ENCODE measurements at regions not wholly inside any gene's neighbourhood (a gene's known extent, or its start where the extent isn't known, plus 50 kb on each side); places are given as distances from the start of the nearest gene placed in this dataset.

DNA sequence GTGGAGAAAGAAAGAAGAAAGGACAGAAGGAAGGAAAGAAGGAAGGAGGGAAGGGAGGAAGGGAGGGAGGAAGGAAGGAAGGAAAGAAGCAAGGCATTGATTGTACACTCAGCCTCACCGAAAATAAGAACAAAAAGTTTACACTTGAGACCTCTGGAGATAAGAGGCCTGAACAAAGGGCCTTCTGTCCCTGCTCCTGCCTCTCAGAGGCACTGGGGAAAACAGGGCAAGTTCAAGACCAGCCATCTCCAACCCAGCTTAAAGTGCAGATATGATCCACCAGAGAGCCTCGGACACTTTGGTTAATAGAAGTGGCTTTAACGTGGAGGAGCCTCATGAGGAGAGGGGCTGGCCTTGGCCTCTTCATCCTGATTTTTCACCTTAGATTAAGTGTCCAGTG, 582.9 kb upstream of the PPP2R3A start:
- Histone ChIP-seq H3K4me2 (ENCODE audit: low read length) (peak overlapping the region; percentile 37), H3K79me2 (replicated peaks; ENCODE audit: insufficient read depth, low read length) (no peaks in the 10 kb centered on the region), H3K9ac (ENCODE audit: low read length) (peak overlapping the region; percentile 37), H3K9me2 (ENCODE audit: insufficient read depth, low read length) (no peaks in the 10 kb centered on the region), H3K36me3 (ENCODE audit: insufficient read depth, low read length) (no peaks in the 10 kb centered on the region), H3K27ac (ENCODE audit: low read length) (peak overlapping the region; percentile 74), H3K4me3 (ENCODE audit: low read length) (peak overlapping the region; percentile 41), H3F3A (ENCODE audit: insufficient read depth, low read length, poor library complexity, severe bottlenecking) (no peaks in the 10 kb centered on the region), H2AFZ (ENCODE audit: low read depth, low read length) (peak overlapping the region; percentile 34), H4K20me1 (ENCODE audit: insufficient read depth) (no peaks in the 10 kb centered on the region), H3K27me3 (ENCODE audit: insufficient read depth, low read depth, low read length) (no peaks in the 10 kb centered on the region), H3K9me3 (ENCODE audit: low read length) (no peaks in the 10 kb centered on the region)
- no peak for TF ChIP-seq MXI1 (conservative IDR thresholded peaks at IDR 0.05; ENCODE audit: poor library complexity, severe bottlenecking)
- no peak for TF ChIP-seq SMC3 (conservative IDR thresholded peaks at IDR 0.05; ENCODE audit: poor library complexity)

DNA sequence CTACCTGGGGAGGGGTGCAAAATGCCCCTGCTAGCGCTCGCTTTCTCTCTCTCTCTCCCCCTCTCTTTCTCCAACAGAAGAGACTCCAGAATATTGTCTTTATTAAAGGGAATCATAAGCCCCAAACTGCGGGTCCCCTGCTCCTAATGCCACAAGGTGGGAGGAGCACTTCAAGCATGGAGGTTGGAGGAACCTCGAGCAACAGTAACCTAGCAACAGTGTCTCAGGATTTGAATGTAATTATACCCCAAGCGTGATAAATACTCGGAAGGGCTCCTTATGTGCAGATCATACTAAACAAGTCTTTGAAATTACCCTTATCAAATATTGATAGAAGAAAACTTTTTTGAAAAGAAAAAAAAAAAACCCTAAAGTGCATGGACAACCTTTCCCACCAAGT, 582.2 kb upstream of the PPP2R3A start:
- H3K9me3 ChIP-seq (ENCODE audit: low read length) = no peaks in the 10 kb centered on the region
- TF ChIP-seq EP300 (conservative IDR thresholded peaks at IDR 0.05; ENCODE audit: poor library complexity, severe bottlenecking) = no peak
- TF ChIP-seq RAD21 (conservative IDR thresholded peaks at IDR 0.05) = peak; percentile 44
- H3F3A ChIP-seq (ENCODE audit: insufficient read depth, low read length, poor library complexity, severe bottlenecking) = no peaks in the 10 kb centered on the region
- H3K36me3 ChIP-seq (ENCODE audit: insufficient read depth, low read length) = no peaks in the 10 kb centered on the region
- H3K4me2 ChIP-seq (ENCODE audit: low read length) = peak overlapping the region; percentile 37
- H3K27me3 ChIP-seq (ENCODE audit: insufficient read depth, low read depth, low read length) = no peaks in the 10 kb centered on the region
- peak overlapping the region; percentile 34 for H2AFZ ChIP-seq (ENCODE audit: low read depth, low read length)
- peak overlapping the region; percentile 74 for H3K27ac ChIP-seq (ENCODE audit: low read length)
- no peaks in the 10 kb centered on the region for H4K20me1 ChIP-seq (ENCODE audit: insufficient read depth)
- H3K79me2 ChIP-seq (replicated peaks; ENCODE audit: insufficient read depth, low read length) = no peaks in the 10 kb centered on the region
- H3K9ac ChIP-seq (ENCODE audit: low read length) = peak overlapping the region; percentile 37
- H3K9me2 ChIP-seq (ENCODE audit: insufficient read depth, low read length) = no peaks in the 10 kb centered on the region
- H3K4me3 ChIP-seq (ENCODE audit: low read length) = peak overlapping the region; percentile 41

DNA sequence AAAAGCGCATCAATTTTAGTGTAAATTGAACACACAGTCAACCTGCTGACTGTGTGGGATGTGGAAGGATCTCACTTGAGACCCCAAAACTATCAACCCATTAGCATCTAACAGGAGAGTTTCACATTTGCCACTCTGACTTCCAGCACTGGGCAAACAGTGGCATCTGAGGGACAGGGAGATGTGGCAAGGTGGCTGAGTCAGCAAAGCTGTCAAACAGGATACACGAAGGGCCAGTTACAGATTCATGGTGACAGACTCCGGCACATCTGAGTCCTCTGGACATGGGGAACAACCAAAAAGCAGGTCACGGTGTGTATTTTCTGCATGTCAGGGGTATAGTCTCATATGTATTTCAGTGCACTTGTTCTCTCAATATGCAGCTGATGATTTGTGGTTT, 573.4 kb upstream of the PPP2R3A start:
- Histone ChIP-seq H3K9ac (ENCODE audit: low read length) (no peak overlapping the region), H3K4me2 (ENCODE audit: low read length) (no peak overlapping the region), H3K4me3 (ENCODE audit: low read length) (no peak overlapping the region), H4K20me1 (ENCODE audit: insufficient read depth) (no peaks in the 10 kb centered on the region), H2AFZ (ENCODE audit: low read depth, low read length) (no peak overlapping the region), H3K9me3 (ENCODE audit: low read length) (peaks cover 2% of the 10 kb centered on the region), H3K27ac (ENCODE audit: low read length) (no peak overlapping the region), H3K79me2 (replicated peaks; ENCODE audit: insufficient read depth, low read length) (no peaks in the 10 kb centered on the region), H3F3A (ENCODE audit: insufficient read depth, low read length, poor library complexity, severe bottlenecking) (no peaks in the 10 kb centered on the region), H3K36me3 (ENCODE audit: insufficient read depth, low read length) (no peaks in the 10 kb centered on the region), H3K27me3 (ENCODE audit: insufficient read depth, low read depth, low read length) (no peaks in the 10 kb centered on the region), H3K9me2 (ENCODE audit: insufficient read depth, low read length) (no peaks in the 10 kb centered on the region)
- TF ChIP-seq EZH2 (IDR thresholded peaks at IDR 0.05; ENCODE audit: borderline replicate concordance, insufficient read depth, low read length, poor library complexity, severe bottlenecking) (no peak), CTCF (IDR thresholded peaks at IDR 0.05; ENCODE audit: poor library complexity, severe bottlenecking) (no peak), EP300 (conservative IDR thresholded peaks at IDR 0.05; ENCODE audit: poor library complexity, severe bottlenecking) (no peak), MXI1 (conservative IDR thresholded peaks at IDR 0.05; ENCODE audit: poor library complexity, severe bottlenecking) (no peak), RAD21 (conservative IDR thresholded peaks at IDR 0.05) (no peak), SMC3 (conservative IDR thresholded peaks at IDR 0.05; ENCODE audit: poor library complexity) (no peak), REST (IDR thresholded peaks at IDR 0.05; ENCODE audit: borderline replicate concordance) (no peak), POLR2AphosphoS5 (IDR thresholded peaks at IDR 0.05) (no peak), TAF1 (IDR thresholded peaks at IDR 0.05; ENCODE audit: low read depth) (no peak)

Measured in neural cell (in vitro differentiated cells).